ENCODE measurements at regions not wholly inside any gene's neighbourhood (a gene's known extent, or its start where the extent isn't known, plus 50 kb on each side); places are given as distances from the start of the nearest gene placed in this dataset.
"Not testable (repeated sequence)": the region's sequence is repeated elsewhere in the genome, so short reads cannot be mapped to it uniquely, and the experiment has no call there.

DNA sequence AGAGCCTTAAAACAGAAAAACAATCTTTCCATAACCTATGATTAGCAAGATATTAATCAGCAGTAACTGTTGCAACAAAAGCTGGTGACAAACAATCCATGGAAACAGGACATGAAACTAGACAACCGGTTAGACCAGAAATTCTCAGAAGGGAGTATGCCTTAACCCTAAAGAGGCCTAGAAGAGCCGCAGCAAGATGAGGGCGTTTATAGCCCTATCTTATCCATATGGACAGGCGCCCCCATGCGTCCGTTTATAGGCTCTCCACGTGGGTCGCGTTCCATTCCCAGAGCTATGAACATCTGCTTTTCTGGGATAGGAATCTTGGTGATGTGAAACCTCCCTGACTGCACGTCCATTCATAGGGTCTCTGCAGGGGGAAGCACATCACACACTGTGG is 1662.7 kb upstream of the PABPC4L start:
- TF ChIP-seq POLR2A (IDR thresholded peaks at IDR 0.05), result not testable (repeated sequence)
- TF ChIP-seq, protein P1, sequence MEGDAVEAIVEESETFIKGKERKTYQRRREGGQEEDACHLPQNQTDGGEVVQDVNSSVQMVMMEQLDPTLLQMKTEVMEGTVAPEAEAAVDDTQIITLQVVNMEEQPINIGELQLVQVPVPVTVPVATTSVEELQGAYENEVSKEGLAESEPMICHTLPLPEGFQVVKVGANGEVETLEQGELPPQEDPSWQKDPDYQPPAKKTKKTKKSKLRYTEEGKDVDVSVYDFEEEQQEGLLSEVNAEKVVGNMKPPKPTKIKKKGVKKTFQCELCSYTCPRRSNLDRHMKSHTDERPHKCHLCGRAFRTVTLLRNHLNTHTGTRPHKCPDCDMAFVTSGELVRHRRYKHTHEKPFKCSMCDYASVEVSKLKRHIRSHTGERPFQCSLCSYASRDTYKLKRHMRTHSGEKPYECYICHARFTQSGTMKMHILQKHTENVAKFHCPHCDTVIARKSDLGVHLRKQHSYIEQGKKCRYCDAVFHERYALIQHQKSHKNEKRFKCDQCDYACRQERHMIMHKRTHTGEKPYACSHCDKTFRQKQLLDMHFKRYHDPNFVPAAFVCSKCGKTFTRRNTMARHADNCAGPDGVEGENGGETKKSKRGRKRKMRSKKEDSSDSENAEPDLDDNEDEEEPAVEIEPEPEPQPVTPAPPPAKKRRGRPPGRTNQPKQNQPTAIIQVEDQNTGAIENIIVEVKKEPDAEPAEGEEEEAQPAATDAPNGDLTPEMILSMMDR (IDR thresholded peaks at IDR 0.05), result not testable (repeated sequence)

Data from vagina (tissue), 2 donors.